Neural crest cell (in vitro differentiated cells): ENCODE measurements at regions not wholly inside any gene's neighbourhood (a gene's known extent, or its start where the extent isn't known, plus 50 kb on each side); places are given as distances from the start of the nearest gene placed in this dataset.

ENCODE experiments used
- DNase-seq: peaks from one replicate; pipeline ENCODE4 v3.0.0; 2021; ENCODE audit warnings: low read depth, mixed read lengths, low spot score
- H3K27ac Mint-ChIP-seq: one replicate; pipeline ENCODE4 v1.8.0; 2021; ENCODE audit warnings: mild to moderate bottlenecking, mixed read lengths; ENCODE audit not compliant: unreplicated experiment
- H3K27me3 Mint-ChIP-seq: 2 replicates; pipeline ENCODE4 v1.8.0; 2021; ENCODE audit warnings: low read depth, mild to moderate bottlenecking, mixed read lengths
- H3K36me3 Mint-ChIP-seq: 2 replicates; pipeline ENCODE4 v1.8.0; 2021; ENCODE audit warnings: low read depth, mild to moderate bottlenecking, mixed read lengths
- H3K4me1 Mint-ChIP-seq: 2 replicates; pipeline ENCODE4 v1.8.0; 2021; ENCODE audit warnings: mixed read lengths
- H3K4me3 Mint-ChIP-seq: one replicate; pipeline ENCODE4 v1.8.0; 2021; ENCODE audit warnings: mild to moderate bottlenecking, mixed read lengths
- H3K9me3 Mint-ChIP-seq: 2 replicates; pipeline ENCODE4 v1.8.0; 2021; ENCODE audit warnings: mixed read lengths
- TF ChIP-seq, protein P1 (sequence below): fragments of 200-600 bp; sonication (generic); conservative IDR thresholded peaks from 2 replicates; pipeline ENCODE4 v1.5.0; 2021; ENCODE audit warnings: antibody characterized with exemption, mild to moderate bottlenecking

DNA sequence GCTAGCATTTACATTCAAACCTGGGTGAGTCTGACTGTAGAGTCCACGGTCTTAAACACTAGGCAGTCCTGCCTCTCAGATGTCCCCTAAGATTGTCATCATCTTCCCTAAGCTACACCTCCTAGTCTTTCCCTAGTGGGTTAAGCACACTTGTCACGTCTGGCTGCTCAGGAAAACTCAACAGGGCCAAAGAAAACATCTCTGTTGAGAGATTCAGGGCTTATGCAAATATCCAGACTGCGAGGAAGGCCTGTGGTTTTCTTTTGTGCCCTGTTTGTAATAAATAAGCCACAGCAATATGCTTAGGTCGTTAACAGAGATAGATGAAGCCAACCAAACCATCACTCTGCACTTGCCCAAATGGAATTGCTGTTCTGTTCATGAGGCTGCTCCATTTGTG is 472.6 kb upstream of the DEPDC1 start:
- DNase-seq, result no peak
- Mint-ChIP-seq H3K4me3 (no peak overlapping the region), H3K4me1 (peaks cover under 1% of the 10 kb centered on the region), H3K27me3 (no peaks in the 10 kb centered on the region), H3K27ac (no peak overlapping the region), H3K9me3 (peaks cover 4% of the 10 kb centered on the region), H3K36me3 (no peaks in the 10 kb centered on the region)
- TF ChIP-seq, protein P1, sequence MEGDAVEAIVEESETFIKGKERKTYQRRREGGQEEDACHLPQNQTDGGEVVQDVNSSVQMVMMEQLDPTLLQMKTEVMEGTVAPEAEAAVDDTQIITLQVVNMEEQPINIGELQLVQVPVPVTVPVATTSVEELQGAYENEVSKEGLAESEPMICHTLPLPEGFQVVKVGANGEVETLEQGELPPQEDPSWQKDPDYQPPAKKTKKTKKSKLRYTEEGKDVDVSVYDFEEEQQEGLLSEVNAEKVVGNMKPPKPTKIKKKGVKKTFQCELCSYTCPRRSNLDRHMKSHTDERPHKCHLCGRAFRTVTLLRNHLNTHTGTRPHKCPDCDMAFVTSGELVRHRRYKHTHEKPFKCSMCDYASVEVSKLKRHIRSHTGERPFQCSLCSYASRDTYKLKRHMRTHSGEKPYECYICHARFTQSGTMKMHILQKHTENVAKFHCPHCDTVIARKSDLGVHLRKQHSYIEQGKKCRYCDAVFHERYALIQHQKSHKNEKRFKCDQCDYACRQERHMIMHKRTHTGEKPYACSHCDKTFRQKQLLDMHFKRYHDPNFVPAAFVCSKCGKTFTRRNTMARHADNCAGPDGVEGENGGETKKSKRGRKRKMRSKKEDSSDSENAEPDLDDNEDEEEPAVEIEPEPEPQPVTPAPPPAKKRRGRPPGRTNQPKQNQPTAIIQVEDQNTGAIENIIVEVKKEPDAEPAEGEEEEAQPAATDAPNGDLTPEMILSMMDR, result no peak

DNA sequence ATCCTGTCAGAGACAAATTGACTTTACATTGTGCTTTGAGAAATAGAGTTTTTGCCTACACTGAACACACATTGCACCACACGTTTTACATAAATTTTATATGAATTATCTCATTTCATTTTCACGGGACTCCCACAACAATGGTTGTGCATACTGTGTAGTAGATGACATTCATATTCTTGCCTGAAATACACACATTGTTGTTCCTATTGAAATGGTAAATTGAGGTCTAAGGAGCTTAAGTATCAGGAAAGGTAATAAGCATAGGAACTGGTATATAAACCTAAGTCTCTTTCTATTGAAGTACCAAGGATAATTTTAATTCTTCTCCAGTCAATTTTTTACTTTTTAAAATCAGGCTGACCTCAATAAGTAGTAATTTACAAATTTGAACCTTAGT is 473.7 kb upstream of the DEPDC1 start:
- no peak overlapping the region for H3K27ac Mint-ChIP-seq
- peaks cover 12% of the 10 kb centered on the region for H3K4me1 Mint-ChIP-seq
- H3K27me3 Mint-ChIP-seq, result no peaks in the 10 kb centered on the region
- no peak overlapping the region for H3K4me3 Mint-ChIP-seq
- no peaks in the 10 kb centered on the region for H3K36me3 Mint-ChIP-seq
- no peak for DNase-seq
- H3K9me3 Mint-ChIP-seq, result peaks cover 4% of the 10 kb centered on the region
- TF ChIP-seq, protein P1, result no peak

DNA sequence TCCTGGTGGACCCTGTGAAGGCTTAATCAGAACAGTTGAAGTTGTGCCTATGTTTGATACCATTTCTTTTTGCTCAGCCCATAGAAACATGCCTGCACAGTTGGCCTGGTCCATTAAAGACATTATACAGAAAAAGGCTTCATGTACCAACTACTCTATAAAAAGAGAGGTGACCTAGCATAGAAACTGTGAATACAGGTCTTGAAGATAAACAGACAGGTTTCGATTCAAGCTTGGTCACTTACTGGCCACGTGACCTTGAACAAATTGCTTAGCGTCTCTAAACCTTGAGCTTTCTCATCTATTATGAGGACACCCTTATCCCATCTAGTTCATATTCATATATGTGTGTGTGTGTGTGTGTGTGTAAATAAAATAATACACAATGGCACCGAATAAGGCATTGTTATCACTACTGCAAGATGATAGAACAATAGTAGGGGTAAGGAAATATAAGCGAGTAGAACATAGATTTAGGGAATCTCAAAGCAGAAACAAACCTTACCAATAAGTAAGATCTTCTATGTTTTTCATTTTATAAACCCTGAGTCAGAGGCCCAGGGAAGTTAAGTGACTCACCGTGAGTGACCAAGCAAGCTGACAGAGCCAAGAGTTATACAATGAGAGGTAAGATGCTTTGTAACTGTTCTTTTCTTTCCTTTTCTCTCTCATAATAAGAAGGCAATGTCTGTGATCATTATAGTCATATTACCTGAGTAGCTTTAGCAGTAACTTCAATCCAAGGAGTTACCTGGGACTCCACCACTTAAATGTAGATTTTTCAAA is 476.8 kb upstream of the DEPDC1 start:
- TF ChIP-seq, protein P1, result no peak
- no peak overlapping the region for H3K4me3 Mint-ChIP-seq
- no peaks in the 10 kb centered on the region for H3K27me3 Mint-ChIP-seq
- H3K36me3 Mint-ChIP-seq, result no peaks in the 10 kb centered on the region
- H3K9me3 Mint-ChIP-seq, result no peaks in the 10 kb centered on the region
- no peak overlapping the region for H3K27ac Mint-ChIP-seq
- no peak for DNase-seq
- H3K4me1 Mint-ChIP-seq, result peaks cover 36% of the 10 kb centered on the region

DNA sequence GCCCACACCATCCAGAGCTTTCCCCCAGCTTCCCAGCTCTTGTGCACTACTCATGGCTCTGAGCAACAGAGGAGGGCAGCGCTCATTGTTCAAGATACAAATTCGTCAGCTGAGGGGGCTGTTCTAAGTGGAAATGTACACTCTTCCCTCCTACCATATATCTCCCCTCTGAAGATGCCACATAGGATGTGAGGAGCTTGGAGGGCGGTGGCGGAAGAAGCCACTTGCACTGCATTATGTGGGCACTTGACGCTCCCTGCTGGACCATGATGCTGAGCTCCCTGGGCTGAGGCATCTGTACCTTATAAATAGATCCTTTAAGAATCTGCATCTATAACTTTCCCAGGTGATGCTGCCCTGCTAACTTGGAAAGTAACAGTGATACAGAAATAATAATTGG is 477.6 kb upstream of the DEPDC1 start:
- Mint-ChIP-seq H3K27ac (no peak overlapping the region), H3K27me3 (no peaks in the 10 kb centered on the region), H3K36me3 (no peaks in the 10 kb centered on the region), H3K9me3 (no peaks in the 10 kb centered on the region), H3K4me3 (no peak overlapping the region), H3K4me1 (peaks cover 36% of the 10 kb centered on the region)
- TF ChIP-seq, protein P1, result no peak
- DNase-seq, result no peak

DNA sequence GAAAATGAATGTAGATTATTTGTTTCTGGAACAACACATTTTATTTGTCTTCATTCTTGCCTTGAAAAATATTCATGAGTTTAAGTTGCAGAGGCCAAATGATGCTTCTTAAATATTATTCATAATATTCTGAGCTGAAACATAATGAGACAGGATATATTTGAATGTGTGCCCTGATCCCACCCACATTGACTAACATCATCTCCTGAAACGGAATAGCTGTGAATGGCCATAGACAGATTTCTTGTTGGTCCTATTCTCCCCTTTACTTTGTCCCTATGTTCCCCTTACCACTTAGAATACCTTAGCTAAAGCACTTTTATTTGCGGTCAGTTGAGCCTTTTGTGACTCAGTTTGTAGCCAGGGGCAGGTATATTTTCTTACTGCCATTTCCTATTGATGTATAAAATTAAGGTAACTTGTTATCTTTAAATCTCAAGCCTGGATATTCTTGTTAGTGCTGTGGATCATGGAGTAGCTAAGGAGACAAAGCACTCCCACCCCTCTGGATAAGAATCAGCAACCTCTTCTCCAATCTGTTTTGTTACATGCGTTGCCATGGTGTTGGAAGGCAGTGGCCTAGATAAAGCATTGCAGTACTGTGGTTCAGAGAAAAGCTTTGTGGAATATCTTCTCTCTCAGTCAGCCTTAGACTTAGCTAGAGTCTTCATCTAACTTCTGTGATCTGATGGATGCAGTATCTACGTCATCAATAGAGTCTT is 478.5 kb upstream of the DEPDC1 start:
- H3K27me3 Mint-ChIP-seq, result no peaks in the 10 kb centered on the region
- peak overlapping the region; percentile 95 for H3K27ac Mint-ChIP-seq
- H3K36me3 Mint-ChIP-seq, result peaks cover 3% of the 10 kb centered on the region
- TF ChIP-seq, protein P1, result no peak
- H3K9me3 Mint-ChIP-seq, result peaks cover 3% of the 10 kb centered on the region
- H3K4me3 Mint-ChIP-seq, result peak overlapping the region; percentile 2
- peaks cover 41% of the 10 kb centered on the region for H3K4me1 Mint-ChIP-seq
- no peak for DNase-seq
